SK-N-SH (cell line): ENCODE measurements at regions not wholly inside any gene's neighbourhood (a gene's known extent, or its start where the extent isn't known, plus 50 kb on each side); places are given as distances from the start of the nearest gene placed in this dataset.

Source experiments
- CTCF ChIA-PET: fragments of 300-600, 350-600 bp; formaldehyde crosslinking; extraction: SDS; loops from one replicate; lab custom pipeline; 2021; lab: Yijun Ruan, JAX
- POLR2A ChIA-PET: fragments of 350-600 bp; sonication (Branson Sonifier 250); formaldehyde crosslinking; extraction: SDS; loops from one replicate; lab custom pipeline; 2020; ENCODE audit warnings: antibody characterized with exemption, inconsistent platforms; lab: Yijun Ruan, JAX
- DNase-seq: peaks from one replicate; pipeline ENCODE4 v3.0.0; 2012
- H2AFZ ChIP-seq: fragments of 200-600 bp; sonication (generic); 2 replicates; pipeline ENCODE4 v1.8.1; 2016; ENCODE audit warnings: antibody characterized with exemption, mild to moderate bottlenecking, low read depth
- H3F3A ChIP-seq: fragments of 200-600 bp; sonication (generic); replicated peaks from 2 replicates; pipeline ENCODE3; 2016; ENCODE audit warnings: antibody characterized with exemption, mild to moderate bottlenecking; ENCODE audit not compliant: insufficient read depth
- H3K27ac ChIP-seq, 2 experiments: fragments of 200-500 bp in 1 of 2; fragments of 200-600 bp in 1 of 2; sonication (Bioruptor generic) in 1 of 2; sonication (generic), shearing (Covaris generic) in 1 of 2; 2 replicates each; pipeline versions ENCODE4 v1.5.1 to v1.6.1; 2014 to 2016; ENCODE audit warnings: low read depth in 2 of 2, inconsistent platforms in 1 of 2, low read length in 1 of 2, mild to moderate bottlenecking in 1 of 2, mixed read lengths in 1 of 2
- H3K27me3 ChIP-seq: fragments of 200-600 bp; sonication (generic), shearing (Covaris generic); 2 replicates; pipeline ENCODE4 v1.6.1; 2016; ENCODE audit warnings: mixed run types; ENCODE audit not compliant: insufficient read depth
- H3K36me3 ChIP-seq, 2 experiments: fragments of 200-500 bp in 1 of 2; fragments of 200-600 bp in 1 of 2; sonication (Bioruptor generic) in 1 of 2; sonication (generic) in 1 of 2; replicated peaks in 1 of 2; 2 replicates each; pipeline versions ENCODE3 to v1.5.1; 2014 to 2016; ENCODE audit warnings: low read length in 1 of 2, mild to moderate bottlenecking in 1 of 2; ENCODE audit not compliant: insufficient read depth in 2 of 2, control insufficient read depth in 1 of 2
- H3K4me1 ChIP-seq, 2 experiments: fragments of 200-500 bp in 1 of 2; fragments of 200-600 bp in 1 of 2; sonication (Bioruptor generic) in 1 of 2; sonication (generic), shearing (Covaris generic) in 1 of 2; 2 replicates each; pipeline versions ENCODE4 v1.5.1 to v1.6.1; 2014 to 2016; ENCODE audit warnings: low read depth in 1 of 2, low read length in 1 of 2, mixed run types in 1 of 2; ENCODE audit not compliant: insufficient read depth in 2 of 2, control insufficient read depth in 1 of 2
- H3K4me2 ChIP-seq: fragments of 200-600 bp; sonication (generic), shearing (Covaris generic); 2 replicates; pipeline ENCODE4 v1.6.1; 2017; ENCODE audit warnings: mixed run types
- H3K4me3 ChIP-seq, 2 experiments: fragments of 200-500 bp in 1 of 2; fragments of 200-600 bp in 1 of 2; sonication (Bioruptor generic) in 1 of 2; sonication (generic), shearing (Covaris generic) in 1 of 2; 2 replicates each; pipeline versions ENCODE4 v1.5.1 to v1.8.1; 2014 to 2016; ENCODE audit warnings: low read depth in 2 of 2, inconsistent platforms in 1 of 2, low read length in 1 of 2, mild to moderate bottlenecking in 1 of 2, mixed read lengths in 1 of 2, moderate library complexity in 1 of 2
- H3K79me2 ChIP-seq: fragments of 200-600 bp; sonication (generic); 2 replicates; pipeline ENCODE4 v1.8.1; 2017; ENCODE audit warnings: mild to moderate bottlenecking; ENCODE audit not compliant: insufficient read depth
- H3K9ac ChIP-seq: fragments of 200-600 bp; sonication (generic); 2 replicates; pipeline ENCODE4 v1.6.1; 2017; ENCODE audit warnings: mixed run types
- H3K9me2 ChIP-seq: fragments of 200-600 bp; sonication (generic); 2 replicates; pipeline ENCODE4 v1.6.1; 2017; ENCODE audit warnings: mixed run types
- H3K9me3 ChIP-seq: fragments of 200-600 bp; sonication (generic); 2 replicates; pipeline ENCODE4 v1.6.1; 2017; ENCODE audit warnings: mixed run types, mild to moderate bottlenecking, moderate library complexity
- H4K20me1 ChIP-seq: fragments of 200-600 bp; sonication (generic); 2 replicates; pipeline ENCODE4 v1.6.1; 2017; ENCODE audit warnings: mild to moderate bottlenecking, mixed run types; ENCODE audit not compliant: insufficient read depth
- CTCF ChIP-seq: fragments of 200-600 bp; sonication (generic); IDR thresholded peaks from 2 replicates; pipeline ENCODE4 v1.6.1; 2017; ENCODE audit warnings: antibody characterized with exemption, mild to moderate bottlenecking, moderate library complexity
- GABPA ChIP-seq: IDR thresholded peaks from 2 replicates; pipeline ENCODE4 v1.4.0; 2012; ENCODE audit warnings: low read depth, mild to moderate bottlenecking
- JUND ChIP-seq: IDR thresholded peaks from 2 replicates; pipeline ENCODE4 v1.4.0; 2012
- MXI1 ChIP-seq: IDR thresholded peaks from 2 replicates; pipeline ENCODE4 v1.6.1; 2012; ENCODE audit warnings: mild to moderate bottlenecking, low read depth, low read length, improper control_type of control experiment
- PBX3 ChIP-seq: IDR thresholded peaks from 2 replicates; pipeline ENCODE4; 2012
- POLR2AphosphoS5 ChIP-seq: IDR thresholded peaks from 2 replicates; pipeline ENCODE4 v1.6.1; 2012; ENCODE audit warnings: low read depth, low read length
- RAD21 ChIP-seq: IDR thresholded peaks from 2 replicates; pipeline ENCODE4 v1.6.1; 2012; ENCODE audit warnings: mild to moderate bottlenecking, low read length
- REST ChIP-seq: IDR thresholded peaks from 2 replicates; pipeline ENCODE4 v1.6.1; 2012; ENCODE audit warnings: mild to moderate bottlenecking, low read depth, low read length, moderate library complexity
- SIN3A ChIP-seq: IDR thresholded peaks from 2 replicates; pipeline ENCODE4 v1.6.1; 2012; ENCODE audit warnings: low read depth, mild to moderate bottlenecking, low read length, moderate library complexity, borderline replicate concordance
- TCF12 ChIP-seq: IDR thresholded peaks from 2 replicates; pipeline ENCODE4 v1.4.0; 2012
- YY1 ChIP-seq: IDR thresholded peaks from 2 replicates; pipeline ENCODE4 v1.4.0; 2012; ENCODE audit warnings: low read depth, mild to moderate bottlenecking
- TF ChIP-seq, protein P1 (sequence below): IDR thresholded peaks from 2 replicates; pipeline ENCODE4 v1.4.0; 2012; ENCODE audit warnings: low read depth, borderline replicate concordance
- TF ChIP-seq, protein P2 (sequence below): IDR thresholded peaks from 2 replicates; pipeline ENCODE4 v1.4.0; 2012; ENCODE audit warnings: low read depth, borderline replicate concordance
- TF ChIP-seq, protein P3 (sequence below): fragments of 150-350 bp; IDR thresholded peaks from 2 replicates; pipeline ENCODE4 v1.6.1; 2016; ENCODE audit warnings: mild to moderate bottlenecking, low read depth, low read length

DNA sequence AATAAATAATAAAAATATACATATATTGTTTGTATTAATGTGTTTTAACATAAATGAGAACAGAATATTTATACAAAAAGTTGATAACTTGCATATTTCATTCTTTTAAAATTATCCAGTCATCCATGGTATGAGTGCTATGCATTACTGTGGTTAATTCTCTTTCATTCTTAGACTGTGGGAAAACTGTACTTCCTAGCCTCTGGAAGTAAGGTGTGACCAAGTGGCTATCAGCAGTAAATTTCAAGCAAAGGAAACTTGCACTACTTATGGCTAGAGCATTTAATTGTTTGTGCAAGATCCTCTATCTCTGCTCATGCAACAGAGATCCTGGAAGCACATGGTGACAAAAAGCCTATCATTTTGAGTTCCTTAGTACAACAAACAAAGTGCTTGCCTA, 1054.5 kb upstream of the PABPC4L start:
- H4K20me1 ChIP-seq, result no peaks in the 10 kb centered on the region
- TF ChIP-seq, protein P1, sequence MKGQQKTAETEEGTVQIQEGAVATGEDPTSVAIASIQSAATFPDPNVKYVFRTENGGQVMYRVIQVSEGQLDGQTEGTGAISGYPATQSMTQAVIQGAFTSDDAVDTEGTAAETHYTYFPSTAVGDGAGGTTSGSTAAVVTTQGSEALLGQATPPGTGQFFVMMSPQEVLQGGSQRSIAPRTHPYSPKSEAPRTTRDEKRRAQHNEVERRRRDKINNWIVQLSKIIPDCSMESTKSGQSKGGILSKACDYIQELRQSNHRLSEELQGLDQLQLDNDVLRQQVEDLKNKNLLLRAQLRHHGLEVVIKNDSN, result no peak
- TF ChIP-seq YY1 (no peak), MXI1 (no peak), REST (no peak), SIN3A (no peak), CTCF (no peak), GABPA (no peak), PBX3 (no peak), POLR2AphosphoS5 (no peak), RAD21 (no peak), JUND (no peak), TCF12 (no peak)
- TF ChIP-seq, protein P2, sequence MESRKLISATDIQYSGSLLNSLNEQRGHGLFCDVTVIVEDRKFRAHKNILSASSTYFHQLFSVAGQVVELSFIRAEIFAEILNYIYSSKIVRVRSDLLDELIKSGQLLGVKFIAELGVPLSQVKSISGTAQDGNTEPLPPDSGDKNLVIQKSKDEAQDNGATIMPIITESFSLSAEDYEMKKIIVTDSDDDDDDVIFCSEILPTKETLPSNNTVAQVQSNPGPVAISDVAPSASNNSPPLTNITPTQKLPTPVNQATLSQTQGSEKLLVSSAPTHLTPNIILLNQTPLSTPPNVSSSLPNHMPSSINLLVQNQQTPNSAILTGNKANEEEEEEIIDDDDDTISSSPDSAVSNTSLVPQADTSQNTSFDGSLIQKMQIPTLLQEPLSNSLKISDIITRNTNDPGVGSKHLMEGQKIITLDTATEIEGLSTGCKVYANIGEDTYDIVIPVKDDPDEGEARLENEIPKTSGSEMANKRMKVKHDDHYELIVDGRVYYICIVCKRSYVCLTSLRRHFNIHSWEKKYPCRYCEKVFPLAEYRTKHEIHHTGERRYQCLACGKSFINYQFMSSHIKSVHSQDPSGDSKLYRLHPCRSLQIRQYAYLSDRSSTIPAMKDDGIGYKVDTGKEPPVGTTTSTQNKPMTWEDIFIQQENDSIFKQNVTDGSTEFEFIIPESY, result no peak
- TF ChIP-seq, protein P3, sequence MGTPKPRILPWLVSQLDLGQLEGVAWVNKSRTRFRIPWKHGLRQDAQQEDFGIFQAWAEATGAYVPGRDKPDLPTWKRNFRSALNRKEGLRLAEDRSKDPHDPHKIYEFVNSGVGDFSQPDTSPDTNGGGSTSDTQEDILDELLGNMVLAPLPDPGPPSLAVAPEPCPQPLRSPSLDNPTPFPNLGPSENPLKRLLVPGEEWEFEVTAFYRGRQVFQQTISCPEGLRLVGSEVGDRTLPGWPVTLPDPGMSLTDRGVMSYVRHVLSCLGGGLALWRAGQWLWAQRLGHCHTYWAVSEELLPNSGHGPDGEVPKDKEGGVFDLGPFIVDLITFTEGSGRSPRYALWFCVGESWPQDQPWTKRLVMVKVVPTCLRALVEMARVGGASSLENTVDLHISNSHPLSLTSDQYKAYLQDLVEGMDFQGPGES, result no peak
- TF ChIP-seq, all 33 proteins: peak for 0
- no peak overlapping the region for H3K9ac ChIP-seq
- POLR2A ChIA-PET, result no interaction called here
- no peak overlapping the region for H3K4me2 ChIP-seq
- H3K36me3 ChIP-seq, result no peaks in the 10 kb centered on the region
- 0 out of 2 replicates have a peak overlapping the region, but pooled peaks have one; percentile 51 for H2AFZ ChIP-seq
- H3K4me1 ChIP-seq, result no peaks in the 10 kb centered on the region; a peak in 1 of 4 replicates
- H3K9me3 ChIP-seq, result no peaks in the 10 kb centered on the region
- no peaks in the 10 kb centered on the region for H3K27me3 ChIP-seq
- no peak for DNase-seq
- no peaks in the 10 kb centered on the region for H3K9me2 ChIP-seq
- H3K4me3 ChIP-seq, result no peak overlapping the region
- CTCF ChIA-PET, result no interaction called here
- no peaks in the 10 kb centered on the region for H3F3A ChIP-seq
- no peaks in the 10 kb centered on the region for H3K79me2 ChIP-seq
- peak overlapping the region in 1 of 2 experiments; percentile 58; a peak in 1 of 4 replicates for H3K27ac ChIP-seq
